ENCODE measurements at regions not wholly inside any gene's neighbourhood (a gene's known extent, or its start where the extent isn't known, plus 50 kb on each side); places are given as distances from the start of the nearest gene placed in this dataset.

GRCh38 chr12:61654698-61655097 lies 605.5 kb upstream of the USP15 start:
- no peaks in the 10 kb centered on the region for H3K36me3 ChIP-seq (ENCODE audit: control insufficient read depth, insufficient read depth, low read length)
- no peak for DNase-seq (ENCODE audit: low read depth in 2 of 2)
- no peaks in the 10 kb centered on the region for H4K20me1 ChIP-seq (ENCODE audit: control insufficient read depth, extremely low read depth, insufficient read depth, low read length)
- no peaks in the 10 kb centered on the region for H3K4me1 ChIP-seq (ENCODE audit: control insufficient read depth, extremely low read depth, insufficient read depth, low read length)
- TF ChIP-seq CTCF (conservative IDR thresholded peaks at IDR 0.05 in 1 of 2, IDR thresholded peaks at IDR 0.05 in 1 of 2; ENCODE audit: low read depth in 1 of 2, low read length in 2 of 2) (no peak), EZH2 (IDR thresholded peaks at IDR 0.05; ENCODE audit: low read length, missing control alignments) (no peak)
- H3K4me3 ChIP-seq (replicated peaks in 1 of 4; ENCODE audit: control extremely low read depth in 1 of 4, insufficient read depth in 1 of 4, low read depth in 3 of 4, low read length in 4 of 4) = no peak overlapping the region
- H2AFZ ChIP-seq (ENCODE audit: low read length) = no peak overlapping the region
- H3K27ac ChIP-seq (ENCODE audit: insufficient read depth, low read length) = no peak overlapping the region
- no peaks in the 10 kb centered on the region for H3K27me3 ChIP-seq (ENCODE audit: control insufficient read depth, insufficient read depth, low read length)
- no peak overlapping the region for H3K4me2 ChIP-seq (ENCODE audit: extremely low read depth, insufficient read depth, low read length)
- H3K9me3 ChIP-seq (ENCODE audit: control insufficient read depth, insufficient read depth, low read depth, low read length) = no peaks in the 10 kb centered on the region
- H3K9ac ChIP-seq (ENCODE audit: insufficient read depth, low read length) = no peak overlapping the region
- no peaks in the 10 kb centered on the region for H3K79me2 ChIP-seq (ENCODE audit: control insufficient read depth, insufficient read depth, low read length)

- Histone ChIP-seq H4K20me1 (ENCODE audit: control insufficient read depth, extremely low read depth, insufficient read depth, low read length) (no peaks in the 10 kb centered on the region), H3K4me2 (ENCODE audit: extremely low read depth, insufficient read depth, low read length) (no peak overlapping the region), H3K9ac (ENCODE audit: insufficient read depth, low read length) (no peak overlapping the region), H3K9me3 (ENCODE audit: control insufficient read depth, insufficient read depth, low read depth, low read length) (no peaks in the 10 kb centered on the region), H3K36me3 (ENCODE audit: control insufficient read depth, insufficient read depth, low read length) (no peaks in the 10 kb centered on the region), H3K4me1 (ENCODE audit: control insufficient read depth, extremely low read depth, insufficient read depth, low read length) (no peaks in the 10 kb centered on the region), H3K79me2 (ENCODE audit: control insufficient read depth, insufficient read depth, low read length) (no peaks in the 10 kb centered on the region), H3K27me3 (ENCODE audit: control insufficient read depth, insufficient read depth, low read length) (no peaks in the 10 kb centered on the region), H2AFZ (ENCODE audit: low read length) (no peak overlapping the region), H3K4me3 (replicated peaks in 1 of 4; ENCODE audit: control extremely low read depth in 1 of 4, insufficient read depth in 1 of 4, low read depth in 3 of 4, low read length in 4 of 4) (no peak overlapping the region), H3K27ac (ENCODE audit: insufficient read depth, low read length) (no peak overlapping the region)
- TF ChIP-seq CTCF (conservative IDR thresholded peaks at IDR 0.05 in 1 of 2, IDR thresholded peaks at IDR 0.05 in 1 of 2; ENCODE audit: low read depth in 1 of 2, low read length in 2 of 2) = no peak
- no peak for TF ChIP-seq EZH2 (IDR thresholded peaks at IDR 0.05; ENCODE audit: low read length, missing control alignments)
- DNase-seq (ENCODE audit: low read depth in 2 of 2) = no peak
Measured at GRCh38 chr12:61655241-61655640, 605.0 kb upstream of the USP15 start.

GRCh38 chr12:61667676-61668075 lies 592.5 kb upstream of the USP15 start:
- Histone ChIP-seq H3K4me3 (replicated peaks in 1 of 4; ENCODE audit: control extremely low read depth in 1 of 4, insufficient read depth in 1 of 4, low read depth in 3 of 4, low read length in 4 of 4) (no peak overlapping the region), H3K36me3 (ENCODE audit: control insufficient read depth, insufficient read depth, low read length) (no peaks in the 10 kb centered on the region), H4K20me1 (ENCODE audit: control insufficient read depth, extremely low read depth, insufficient read depth, low read length) (no peaks in the 10 kb centered on the region), H3K27ac (ENCODE audit: insufficient read depth, low read length) (no peak overlapping the region), H2AFZ (ENCODE audit: low read length) (no peak overlapping the region), H3K9me3 (ENCODE audit: control insufficient read depth, insufficient read depth, low read depth, low read length) (no peaks in the 10 kb centered on the region), H3K4me1 (ENCODE audit: control insufficient read depth, extremely low read depth, insufficient read depth, low read length) (no peaks in the 10 kb centered on the region), H3K79me2 (ENCODE audit: control insufficient read depth, insufficient read depth, low read length) (no peaks in the 10 kb centered on the region), H3K27me3 (ENCODE audit: control insufficient read depth, insufficient read depth, low read length) (no peaks in the 10 kb centered on the region), H3K9ac (ENCODE audit: insufficient read depth, low read length) (no peak overlapping the region), H3K4me2 (ENCODE audit: extremely low read depth, insufficient read depth, low read length) (no peak overlapping the region)
- no peak for DNase-seq (ENCODE audit: low read depth in 2 of 2)
- no peak for TF ChIP-seq CTCF (conservative IDR thresholded peaks at IDR 0.05 in 1 of 2, IDR thresholded peaks at IDR 0.05 in 1 of 2; ENCODE audit: low read depth in 1 of 2, low read length in 2 of 2)
- TF ChIP-seq EZH2 (IDR thresholded peaks at IDR 0.05; ENCODE audit: low read length, missing control alignments) = no peak

All from fibroblast of lung (primary cell).